ENCODE measurements at regions not wholly inside any gene's neighbourhood (a gene's known extent, or its start where the extent isn't known, plus 50 kb on each side); places are given as distances from the start of the nearest gene placed in this dataset.
A peak's percentile ranks its signal among the peaks of the same experiment; 100 is the strongest.

- no peak overlapping the region for H3K4me3 ChIP-seq (ENCODE audit: low read depth, low read length)
- TF ChIP-seq, protein P1, sequence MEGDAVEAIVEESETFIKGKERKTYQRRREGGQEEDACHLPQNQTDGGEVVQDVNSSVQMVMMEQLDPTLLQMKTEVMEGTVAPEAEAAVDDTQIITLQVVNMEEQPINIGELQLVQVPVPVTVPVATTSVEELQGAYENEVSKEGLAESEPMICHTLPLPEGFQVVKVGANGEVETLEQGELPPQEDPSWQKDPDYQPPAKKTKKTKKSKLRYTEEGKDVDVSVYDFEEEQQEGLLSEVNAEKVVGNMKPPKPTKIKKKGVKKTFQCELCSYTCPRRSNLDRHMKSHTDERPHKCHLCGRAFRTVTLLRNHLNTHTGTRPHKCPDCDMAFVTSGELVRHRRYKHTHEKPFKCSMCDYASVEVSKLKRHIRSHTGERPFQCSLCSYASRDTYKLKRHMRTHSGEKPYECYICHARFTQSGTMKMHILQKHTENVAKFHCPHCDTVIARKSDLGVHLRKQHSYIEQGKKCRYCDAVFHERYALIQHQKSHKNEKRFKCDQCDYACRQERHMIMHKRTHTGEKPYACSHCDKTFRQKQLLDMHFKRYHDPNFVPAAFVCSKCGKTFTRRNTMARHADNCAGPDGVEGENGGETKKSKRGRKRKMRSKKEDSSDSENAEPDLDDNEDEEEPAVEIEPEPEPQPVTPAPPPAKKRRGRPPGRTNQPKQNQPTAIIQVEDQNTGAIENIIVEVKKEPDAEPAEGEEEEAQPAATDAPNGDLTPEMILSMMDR (conservative IDR thresholded peaks at IDR 0.05; ENCODE audit: low read depth, low read length): no peak
- no peak for DNase-seq (ENCODE audit: low read depth)
These were observed 90.2 kb downstream of the PLK2 start for GRCh38 chr5:58369513-58370190.

- no peak overlapping the region for H3K4me3 ChIP-seq (ENCODE audit: low read depth, low read length)
- DNase-seq (ENCODE audit: low read depth): peak; percentile 24
- TF ChIP-seq, protein P1 (conservative IDR thresholded peaks at IDR 0.05; ENCODE audit: low read depth, low read length): no peak
These were observed 93.4 kb downstream of the PLK2 start for GRCh38 chr5:58366461-58366860.

DNA sequence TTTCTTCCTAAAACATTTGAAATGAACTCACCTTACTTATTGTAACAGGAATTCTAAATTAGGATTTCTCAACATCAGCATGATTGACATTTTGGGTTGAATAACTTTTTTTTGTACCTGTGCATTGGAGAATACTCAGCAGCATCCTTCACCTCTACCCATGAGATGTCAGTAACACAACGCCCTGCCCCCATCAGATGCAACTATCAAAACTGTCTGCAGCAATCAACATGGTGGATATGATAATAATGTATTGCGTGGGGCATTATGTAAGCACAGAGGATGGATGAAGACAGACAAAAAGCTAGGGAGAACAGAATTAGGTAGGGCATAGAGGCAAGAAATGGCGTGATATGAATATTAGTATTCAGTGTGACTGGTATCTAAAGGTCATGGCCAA is 94.1 kb downstream of the PLK2 start:
- TF ChIP-seq, protein P1 (conservative IDR thresholded peaks at IDR 0.05; ENCODE audit: low read depth, low read length): no peak
- DNase-seq (ENCODE audit: low read depth): no peak
- no peak overlapping the region for H3K4me3 ChIP-seq (ENCODE audit: low read depth, low read length)

GRCh38 chr5:58363461-58364249 is 96.2 kb downstream of the PLK2 start:
- no peak overlapping the region for H3K4me3 ChIP-seq (ENCODE audit: low read depth, low read length)
- TF ChIP-seq, protein P1 (conservative IDR thresholded peaks at IDR 0.05; ENCODE audit: low read depth, low read length): no peak
- DNase-seq (ENCODE audit: low read depth): no peak

DNA sequence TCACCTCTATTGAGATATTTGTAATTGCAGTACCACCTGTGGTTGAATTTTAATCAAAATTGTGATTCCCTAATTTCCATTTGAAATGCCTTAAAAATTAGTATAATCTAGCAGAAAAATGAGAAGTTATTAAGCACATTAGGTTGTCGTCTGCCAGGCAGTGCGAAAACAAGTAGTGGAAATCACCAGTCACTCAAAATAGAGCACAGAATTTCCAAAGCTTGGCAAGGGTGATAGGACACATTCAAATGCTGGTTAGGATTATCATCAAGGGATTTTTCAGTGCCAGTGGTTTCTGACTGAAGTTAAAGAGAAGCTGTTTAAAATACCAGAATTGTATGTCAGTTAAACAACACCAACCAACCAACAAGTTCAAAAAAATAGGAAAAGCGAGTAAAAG is 97.8 kb downstream of the PLK2 start:
- H3K4me3 ChIP-seq (ENCODE audit: low read depth, low read length): no peak overlapping the region
- TF ChIP-seq, protein P1 (conservative IDR thresholded peaks at IDR 0.05; ENCODE audit: low read depth, low read length): no peak
- DNase-seq (ENCODE audit: low read depth): no peak

DNA sequence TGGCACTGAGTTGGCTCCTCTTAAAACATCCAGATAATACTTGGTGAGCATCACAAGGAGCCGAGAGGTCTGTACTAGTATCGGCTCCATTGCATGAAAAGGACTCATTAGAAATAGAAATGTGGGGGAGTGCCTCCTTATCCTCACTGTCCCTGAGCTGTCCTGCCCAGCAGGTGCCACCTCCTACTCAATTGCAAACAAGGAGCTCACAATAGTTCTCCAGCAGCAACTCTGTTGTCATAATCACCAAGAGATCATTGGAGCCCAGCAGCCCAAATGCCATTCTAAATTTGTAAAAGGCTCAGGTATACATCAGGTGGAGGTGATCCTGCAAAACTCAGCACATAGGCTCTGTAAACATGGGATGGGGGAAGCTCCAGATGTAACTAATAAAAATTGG is 99.1 kb downstream of the PLK2 start:
- TF ChIP-seq, protein P1 (conservative IDR thresholded peaks at IDR 0.05; ENCODE audit: low read depth, low read length): no peak
- no peak for DNase-seq (ENCODE audit: low read depth)
- no peak overlapping the region for H3K4me3 ChIP-seq (ENCODE audit: low read depth, low read length)
